DOHH2 (cell line): ENCODE measurements at regions not wholly inside any gene's neighbourhood (a gene's known extent, or its start where the extent isn't known, plus 50 kb on each side); places are given as distances from the start of the nearest gene placed in this dataset.

ENCODE experiments used
- CTCF ChIP-seq: fragments of 200-600 bp; sonication (generic); IDR thresholded peaks from one replicate; pipeline ENCODE4 v1.5.1; 2014; ENCODE audit warnings: antibody characterized with exemption, mild to moderate bottlenecking, low read depth, low read length; ENCODE audit not compliant: poor library complexity, severe bottlenecking
- EZH2phosphoT487 ChIP-seq: fragments of 200-600 bp; sonication (generic); IDR thresholded peaks from 2 replicates; pipeline ENCODE4 v1.6.1; 2017; ENCODE audit warnings: borderline replicate concordance, mild to moderate bottlenecking, antibody characterized with exemption, low read length, moderate library complexity, mixed read lengths

GRCh38 chr9:84500826-84501225, 160.3 kb upstream of the SLC28A3 start:
- TF ChIP-seq CTCF (no peak), EZH2phosphoT487 (no peak)
